Neutrophil (primary cell): ENCODE measurements at regions not wholly inside any gene's neighbourhood (a gene's known extent, or its start where the extent isn't known, plus 50 kb on each side); places are given as distances from the start of the nearest gene placed in this dataset.

ENCODE experiments used
- H3K27ac ChIP-seq: fragments of 200-600 bp; sonication (generic); 2 replicates; pipeline ENCODE4 v1.5.1; 2016; ENCODE audit warnings: mild to moderate bottlenecking, moderate library complexity
- H3K27me3 ChIP-seq: fragments of 200-600 bp; sonication (generic); 2 replicates; pipeline ENCODE4 v1.6.0; 2016; ENCODE audit warnings: mild to moderate bottlenecking
- H3K36me3 ChIP-seq: fragments of 200-600 bp; sonication (generic); 2 replicates; pipeline ENCODE4 v1.5.1; 2017
- H3K4me1 ChIP-seq, 2 experiments: fragments of 200-600 bp in 1 of 2; sonication (generic) in 1 of 2; 1 replicate in 1 of 2; 2 replicates in 1 of 2; pipeline versions ENCODE4 v1.5.1 to v1.6.1; 2013 to 2016; ENCODE audit warnings: low read depth in 1 of 2, low read length in 1 of 2, mild to moderate bottlenecking in 1 of 2, moderate library complexity in 1 of 2; ENCODE audit not compliant: control insufficient read depth in 1 of 2, insufficient read depth in 1 of 2
- H3K4me3 ChIP-seq, 2 experiments: fragments of 200-600 bp in 1 of 2; sonication (generic) in 1 of 2; 1 replicate in 1 of 2; 2 replicates in 1 of 2; pipeline ENCODE4 v1.5.1; 2013 to 2016; ENCODE audit warnings: low read depth in 1 of 2, low read length in 1 of 2, mild to moderate bottlenecking in 1 of 2, moderate library complexity in 1 of 2
- H3K9me3 ChIP-seq: fragments of 200-600 bp; sonication (generic); 2 replicates; pipeline ENCODE4 v1.5.1; 2016
- TF ChIP-seq, protein P1 (sequence below): fragments of 200-600 bp; sonication (generic); IDR thresholded peaks from 2 replicates; pipeline ENCODE4 v1.5.1; 2016; ENCODE audit warnings: antibody characterized with exemption

DNA sequence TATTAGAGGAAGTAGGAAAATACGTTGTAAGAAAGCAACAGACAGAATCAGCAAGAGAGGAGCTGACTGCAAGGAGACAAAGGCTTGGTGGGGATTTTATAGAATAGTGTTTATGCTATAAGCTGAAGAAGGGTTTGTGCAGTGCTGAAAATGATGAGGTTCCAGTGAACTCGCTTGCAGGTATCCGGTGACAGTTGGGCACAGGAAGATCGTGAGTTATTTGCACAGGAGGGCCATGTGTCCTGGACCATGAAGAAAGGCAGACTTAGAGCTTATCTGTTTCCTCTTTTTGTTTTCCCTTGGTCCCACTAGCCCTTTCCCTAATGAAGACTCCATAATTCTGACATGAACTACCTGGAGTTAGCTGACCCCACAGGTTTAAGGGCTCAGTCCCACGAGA is 61.4 kb downstream of the NXNL2 start:
- Histone ChIP-seq H3K4me1 (no peaks in the 10 kb centered on the region), H3K36me3 (no peaks in the 10 kb centered on the region), H3K4me3 (no peak overlapping the region), H3K9me3 (no peaks in the 10 kb centered on the region), H3K27me3 (no peaks in the 10 kb centered on the region), H3K27ac (no peak overlapping the region)
- TF ChIP-seq, protein P1, sequence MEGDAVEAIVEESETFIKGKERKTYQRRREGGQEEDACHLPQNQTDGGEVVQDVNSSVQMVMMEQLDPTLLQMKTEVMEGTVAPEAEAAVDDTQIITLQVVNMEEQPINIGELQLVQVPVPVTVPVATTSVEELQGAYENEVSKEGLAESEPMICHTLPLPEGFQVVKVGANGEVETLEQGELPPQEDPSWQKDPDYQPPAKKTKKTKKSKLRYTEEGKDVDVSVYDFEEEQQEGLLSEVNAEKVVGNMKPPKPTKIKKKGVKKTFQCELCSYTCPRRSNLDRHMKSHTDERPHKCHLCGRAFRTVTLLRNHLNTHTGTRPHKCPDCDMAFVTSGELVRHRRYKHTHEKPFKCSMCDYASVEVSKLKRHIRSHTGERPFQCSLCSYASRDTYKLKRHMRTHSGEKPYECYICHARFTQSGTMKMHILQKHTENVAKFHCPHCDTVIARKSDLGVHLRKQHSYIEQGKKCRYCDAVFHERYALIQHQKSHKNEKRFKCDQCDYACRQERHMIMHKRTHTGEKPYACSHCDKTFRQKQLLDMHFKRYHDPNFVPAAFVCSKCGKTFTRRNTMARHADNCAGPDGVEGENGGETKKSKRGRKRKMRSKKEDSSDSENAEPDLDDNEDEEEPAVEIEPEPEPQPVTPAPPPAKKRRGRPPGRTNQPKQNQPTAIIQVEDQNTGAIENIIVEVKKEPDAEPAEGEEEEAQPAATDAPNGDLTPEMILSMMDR = no peak

DNA sequence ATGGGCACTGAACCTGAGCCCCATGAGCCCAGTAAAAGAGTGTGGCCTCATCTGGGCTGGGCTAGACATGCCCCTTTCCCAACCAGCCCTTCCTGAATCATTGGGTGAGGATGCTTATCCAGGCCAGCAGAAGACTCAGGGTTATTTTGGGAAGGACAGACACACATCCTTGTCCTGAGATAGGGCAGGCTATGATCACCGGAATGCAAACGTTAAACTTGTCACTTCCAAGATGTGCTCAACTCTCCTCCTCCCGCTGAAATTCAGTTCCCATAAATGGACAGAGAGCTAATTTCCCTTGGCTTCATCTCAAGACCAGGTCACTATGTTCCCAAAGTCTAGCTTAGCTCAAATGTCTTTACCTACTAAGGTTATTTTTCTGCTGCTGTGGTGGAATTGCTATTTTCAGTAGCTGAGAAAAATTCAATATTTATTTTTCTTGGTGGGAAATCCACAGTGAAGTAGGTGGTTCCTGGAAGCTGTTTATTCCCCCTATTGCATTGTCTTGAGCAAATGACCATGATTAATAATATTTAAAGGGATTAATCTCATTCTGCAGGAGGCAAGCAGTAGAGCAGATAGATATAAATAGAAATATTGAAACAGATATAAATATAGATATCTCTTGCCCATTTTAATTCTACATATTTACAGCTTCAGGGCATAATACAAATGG is 70.0 kb downstream of the NXNL2 start:
- TF ChIP-seq, protein P1 = no peak
- no peak overlapping the region for H3K27ac ChIP-seq
- H3K36me3 ChIP-seq = no peaks in the 10 kb centered on the region
- H3K27me3 ChIP-seq = peaks cover 10% of the 10 kb centered on the region
- H3K4me1 ChIP-seq = no peaks in the 10 kb centered on the region
- H3K4me3 ChIP-seq = no peak overlapping the region
- no peaks in the 10 kb centered on the region for H3K9me3 ChIP-seq

DNA sequence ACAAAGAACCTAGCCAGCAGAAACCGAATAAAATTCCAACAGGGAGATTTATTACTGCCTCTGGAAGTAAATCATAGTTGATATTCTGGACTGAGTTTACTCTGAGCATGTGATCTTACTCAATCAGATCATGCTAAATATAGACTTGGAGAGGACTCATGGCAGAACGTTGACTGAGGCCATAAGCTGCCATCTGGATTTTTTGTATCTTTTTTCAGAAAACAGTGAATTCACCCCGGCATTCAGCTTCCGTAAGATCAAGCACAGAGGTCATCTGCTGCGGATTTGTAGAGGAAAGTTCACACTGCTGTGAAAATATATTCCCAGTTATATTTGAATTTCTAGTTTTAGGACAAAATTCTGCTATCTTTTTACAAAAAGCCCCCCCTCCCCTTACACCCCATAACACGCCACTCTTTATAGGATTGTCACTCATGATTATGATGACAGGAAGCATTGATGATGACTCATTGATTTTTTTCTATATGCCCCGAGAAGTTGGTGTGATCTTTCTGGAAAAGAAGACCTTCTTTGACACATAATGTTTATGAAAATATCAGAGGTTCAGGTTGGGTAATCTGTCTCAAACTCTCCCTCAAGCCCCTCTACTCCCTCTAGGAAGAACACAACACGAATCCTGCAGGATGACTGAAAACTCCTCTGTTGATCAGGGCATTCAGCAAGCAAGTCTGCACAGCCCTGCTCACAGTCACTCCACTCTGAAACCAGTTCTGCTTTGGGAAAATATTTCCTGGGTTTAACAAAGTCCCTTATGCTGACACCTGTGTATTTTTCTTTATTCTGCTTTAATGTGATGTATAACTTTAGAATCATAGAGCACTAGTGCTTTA is 70.8 kb downstream of the NXNL2 start:
- Histone ChIP-seq H3K4me3 (no peak overlapping the region), H3K9me3 (no peaks in the 10 kb centered on the region), H3K27ac (no peak overlapping the region), H3K4me1 (no peaks in the 10 kb centered on the region), H3K27me3 (peaks cover 10% of the 10 kb centered on the region), H3K36me3 (no peaks in the 10 kb centered on the region)
- TF ChIP-seq, protein P1 = no peak

DNA sequence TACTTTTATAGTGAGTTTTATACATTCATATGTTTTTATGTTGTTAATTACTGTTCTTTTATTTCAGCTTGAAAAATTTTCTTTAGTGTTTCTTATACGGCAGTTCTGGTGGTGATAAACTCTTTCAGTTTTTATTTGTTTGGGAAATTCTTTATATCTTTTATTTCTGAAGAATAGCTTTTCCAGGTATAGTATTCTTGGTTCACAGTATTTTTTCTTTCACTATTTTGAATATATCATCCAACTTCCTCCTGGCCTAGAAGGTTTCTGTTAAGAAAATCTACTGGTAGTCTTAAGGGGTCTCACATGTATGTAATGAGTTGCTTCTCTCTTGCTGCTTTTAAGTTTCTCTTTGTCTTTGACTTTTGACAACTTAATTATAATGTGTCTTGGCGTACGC is 79.4 kb downstream of the NXNL2 start:
- no peaks in the 10 kb centered on the region for H3K36me3 ChIP-seq
- H3K4me3 ChIP-seq = no peak overlapping the region
- no peak overlapping the region for H3K27ac ChIP-seq
- H3K4me1 ChIP-seq = no peaks in the 10 kb centered on the region
- TF ChIP-seq, protein P1 = no peak
- no peaks in the 10 kb centered on the region for H3K27me3 ChIP-seq
- peaks cover 3% of the 10 kb centered on the region for H3K9me3 ChIP-seq

DNA sequence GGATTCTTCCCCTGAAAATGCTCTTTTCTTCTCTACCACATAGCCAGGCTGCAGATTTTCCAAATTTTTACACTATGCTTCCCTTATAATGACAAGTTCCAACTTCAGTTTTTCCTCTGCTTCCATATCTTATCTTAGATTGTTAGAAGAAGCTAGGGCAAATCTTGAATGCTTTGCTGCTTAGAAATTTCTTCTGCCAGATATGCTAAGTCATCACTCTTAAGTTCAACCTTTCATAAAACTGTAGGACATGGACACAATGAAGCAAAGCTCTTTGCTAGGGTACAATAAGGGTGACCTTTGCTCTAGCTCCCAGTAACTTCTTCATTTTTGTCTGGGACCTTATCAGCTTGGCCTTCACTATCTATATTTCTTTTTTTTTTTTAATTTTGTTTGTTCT is 88.7 kb downstream of the NXNL2 start:
- TF ChIP-seq, protein P1 = no peak
- H3K27ac ChIP-seq = no peak overlapping the region
- H3K9me3 ChIP-seq = no peaks in the 10 kb centered on the region
- no peak overlapping the region for H3K4me3 ChIP-seq
- no peaks in the 10 kb centered on the region for H3K4me1 ChIP-seq
- no peaks in the 10 kb centered on the region for H3K36me3 ChIP-seq
- H3K27me3 ChIP-seq = no peaks in the 10 kb centered on the region
